ENCODE measurements at regions not wholly inside any gene's neighbourhood (a gene's known extent, or its start where the extent isn't known, plus 50 kb on each side); places are given as distances from the start of the nearest gene placed in this dataset.

GRCh38 chr1:209485751-209486150 is 97.8 kb upstream of the CAMK1G start:
- TF ChIP-seq CTCF (IDR thresholded peaks at IDR 0.05) (no peak), ZFX (IDR thresholded peaks at IDR 0.05; ENCODE audit: borderline replicate concordance) (no peak)
